ENCODE measurements at regions not wholly inside any gene's neighbourhood (a gene's known extent, or its start where the extent isn't known, plus 50 kb on each side); places are given as distances from the start of the nearest gene placed in this dataset.
A peak's percentile ranks its signal among the peaks of the same experiment; 100 is the strongest.
"Not testable (repeated sequence)": the region's sequence is repeated elsewhere in the genome, so short reads cannot be mapped to it uniquely, and the experiment has no call there.

DNA sequence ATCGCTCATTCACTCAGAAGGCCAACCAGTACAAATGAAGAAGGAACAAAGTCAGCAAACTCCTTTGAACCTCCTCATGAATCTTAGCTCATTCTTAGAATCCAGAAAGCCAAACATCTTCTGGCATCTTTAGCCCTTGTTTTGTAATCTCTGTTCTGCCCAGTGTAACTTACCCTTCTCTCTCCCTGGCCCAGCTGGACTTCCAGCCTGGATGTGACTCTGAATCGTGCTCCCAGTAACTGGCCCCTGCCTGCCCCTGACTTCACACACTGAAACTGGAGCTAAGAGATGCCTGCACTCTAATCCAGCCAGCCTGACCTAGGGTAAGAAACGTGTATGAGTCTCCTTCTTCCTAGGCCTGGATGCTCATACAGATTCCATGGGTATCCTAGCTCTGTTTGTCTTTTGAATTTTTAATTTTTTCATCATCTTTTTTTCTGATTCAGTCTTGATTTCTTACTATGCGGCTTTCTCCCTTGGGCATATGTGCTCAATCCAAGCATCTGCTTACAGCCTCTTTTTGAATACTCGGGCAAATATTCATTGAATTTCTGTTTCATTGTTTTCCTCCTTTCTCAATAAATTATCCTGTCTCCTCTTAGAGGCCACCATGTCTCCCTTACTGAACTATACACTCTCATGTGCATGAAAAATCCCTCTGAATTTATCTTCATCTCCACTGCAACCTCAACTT lies 845.6 kb upstream of the AUTS2 start:
- Histone ChIP-seq H4K20me1 (no peaks in the 10 kb centered on the region), H3K36me3 (no peaks in the 10 kb centered on the region), H3K4me3 (no peak overlapping the region), H3K4me2 (no peak overlapping the region), H3K9me3 (replicated peaks in 1 of 11) (no peaks in the 10 kb centered on the region), H3K27me3 (no peaks in the 10 kb centered on the region), H3K9ac (no peak overlapping the region), H3K27ac (no peak overlapping the region), H3K4me1 (no peaks in the 10 kb centered on the region)
- TF ChIP-seq Cebpa-rat (IDR thresholded peaks at IDR 0.05): no peak

DNA sequence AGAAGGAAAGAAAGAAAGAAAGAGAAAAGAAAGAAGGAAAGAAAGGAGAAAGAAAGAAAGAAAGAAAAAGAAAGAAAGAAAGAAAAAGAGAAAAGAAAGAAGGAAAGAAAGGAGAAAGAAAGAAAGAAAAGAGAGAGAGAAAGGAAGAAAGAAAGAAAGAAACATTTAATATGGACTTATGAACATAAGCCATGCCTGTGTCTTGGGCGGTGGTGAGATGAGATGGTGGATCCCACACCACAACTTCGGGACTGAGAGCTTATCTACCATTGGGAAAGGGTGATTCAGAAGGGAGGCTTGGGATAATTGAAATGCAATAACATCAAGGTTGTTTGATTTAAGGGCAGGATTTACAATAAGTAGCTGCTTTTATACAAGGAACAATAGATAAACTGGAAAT lies 843.9 kb upstream of the AUTS2 start:
- Histone ChIP-seq H3K4me3 (no peak overlapping the region), H3K27me3 (no peaks in the 10 kb centered on the region), H3K9ac (no peak overlapping the region), H4K20me1 (no peaks in the 10 kb centered on the region), H3K36me3 (no peaks in the 10 kb centered on the region), H3K4me1 (no peaks in the 10 kb centered on the region), H3K27ac (no peak overlapping the region), H3K4me2 (no peak overlapping the region), H3K9me3 (replicated peaks in 1 of 11) (0 out of 22 replicates have a peak, but pooled peaks cover 0 to 3% (median 0%) of the 10 kb centered on the region in 11 experiments)
- TF ChIP-seq Cebpa-rat (IDR thresholded peaks at IDR 0.05): no peak

DNA sequence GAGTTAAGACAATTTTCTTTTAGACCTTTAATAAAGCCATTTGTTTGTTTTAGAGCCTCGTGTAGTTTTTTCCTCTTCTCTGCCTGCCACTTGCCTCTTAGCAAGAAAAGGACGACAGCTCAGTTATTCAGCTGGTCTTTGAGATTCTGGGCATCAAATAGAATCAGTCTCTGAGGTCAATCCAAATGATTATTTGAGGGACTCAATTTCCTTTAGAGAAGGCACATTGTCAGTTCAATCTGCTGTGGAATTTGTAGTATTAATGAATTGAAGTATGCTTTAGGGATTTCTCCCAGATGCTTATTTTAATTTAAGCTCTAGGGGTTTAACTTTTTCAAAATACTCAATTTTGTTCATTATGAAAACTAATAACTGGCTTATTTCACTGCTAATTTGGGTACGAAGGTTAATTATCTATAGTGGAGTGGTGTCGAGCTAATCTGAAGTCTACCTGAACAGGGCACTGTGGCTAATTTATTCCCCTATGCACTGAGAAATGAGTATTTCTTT lies 841.2 kb upstream of the AUTS2 start:
- Histone ChIP-seq H3K9ac (no peak overlapping the region), H3K4me2 (no peak overlapping the region), H3K4me3 (no peak overlapping the region), H3K9me3 (replicated peaks in 1 of 11) (peaks cover 5 to 16% (median 8%) of the 10 kb centered on the region in 11 experiments; a peak in 21 of 22 replicates), H4K20me1 (no peaks in the 10 kb centered on the region), H3K27me3 (no peaks in the 10 kb centered on the region), H3K4me1 (no peaks in the 10 kb centered on the region), H3K36me3 (no peaks in the 10 kb centered on the region), H3K27ac (no peak overlapping the region)
- TF ChIP-seq Cebpa-rat (IDR thresholded peaks at IDR 0.05): no peak

DNA sequence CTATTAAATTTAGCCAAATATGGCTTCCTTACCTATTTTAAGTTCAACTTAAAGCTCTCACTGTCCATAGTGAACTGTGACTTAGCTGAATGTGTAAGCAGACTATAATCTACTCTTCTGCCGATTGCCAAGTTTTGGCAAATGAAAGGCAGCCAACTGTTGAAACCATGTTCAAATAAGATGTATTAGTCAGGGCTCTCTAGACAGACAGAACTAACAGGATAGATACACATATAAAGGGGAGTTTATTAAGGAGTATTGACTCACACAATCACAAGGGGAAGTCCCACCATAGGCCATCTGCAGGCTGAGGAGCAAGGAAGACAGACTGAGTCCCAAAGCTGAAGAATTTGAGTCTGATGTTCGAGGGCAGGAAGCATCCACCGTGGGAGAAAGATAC lies 837.7 kb upstream of the AUTS2 start:
- Histone ChIP-seq H3K4me2 (no peak overlapping the region), H3K4me1 (no peaks in the 10 kb centered on the region), H3K9me3 (replicated peaks in 1 of 11) (peaks cover 29 to 46% (median 38%) of the 10 kb centered on the region in 11 experiments), H3K36me3 (no peaks in the 10 kb centered on the region), H3K9ac (no peak overlapping the region), H3K27ac (no peak overlapping the region), H3K4me3 (no peak overlapping the region), H4K20me1 (no peaks in the 10 kb centered on the region), H3K27me3 (no peaks in the 10 kb centered on the region)
- TF ChIP-seq Cebpa-rat (IDR thresholded peaks at IDR 0.05): no peak

DNA sequence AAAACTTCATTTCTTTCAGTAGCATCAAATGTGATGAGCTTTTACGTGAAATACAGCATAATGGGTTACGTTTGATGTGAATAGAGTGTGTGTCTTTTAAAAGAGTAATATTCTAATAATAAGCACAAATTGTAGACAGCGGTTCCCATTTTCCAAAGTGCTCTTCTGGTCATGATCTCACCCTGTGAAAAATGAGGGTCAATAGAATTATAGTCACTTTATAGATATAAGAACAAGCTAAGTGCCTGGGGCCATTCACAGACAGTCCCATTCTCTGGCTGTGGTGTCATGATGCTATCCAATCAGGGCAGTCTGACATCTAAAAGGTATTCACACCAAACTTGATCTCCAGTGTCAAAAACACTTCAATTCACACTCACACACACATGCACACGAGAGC lies 830.8 kb upstream of the AUTS2 start:
- H4K20me1 ChIP-seq: no peaks in the 10 kb centered on the region
- no peaks in the 10 kb centered on the region for H3K36me3 ChIP-seq
- peaks cover 8 to 28% (median 20%) of the 10 kb centered on the region in 10 experiments; a peak in 19 of 20 replicates for H3K4me1 ChIP-seq
- H3K27me3 ChIP-seq: no peaks in the 10 kb centered on the region
- H3K4me3 ChIP-seq: no peak overlapping the region
- no peak overlapping the region for H3K4me2 ChIP-seq
- H3K9me3 ChIP-seq (replicated peaks in 1 of 11): peaks cover 18 to 29% (median 25%) of the 10 kb centered on the region in 11 experiments
- TF ChIP-seq Cebpa-rat (IDR thresholded peaks at IDR 0.05): no peak
- H3K9ac ChIP-seq: no peak overlapping the region
- no peak overlapping the region for H3K27ac ChIP-seq

DNA sequence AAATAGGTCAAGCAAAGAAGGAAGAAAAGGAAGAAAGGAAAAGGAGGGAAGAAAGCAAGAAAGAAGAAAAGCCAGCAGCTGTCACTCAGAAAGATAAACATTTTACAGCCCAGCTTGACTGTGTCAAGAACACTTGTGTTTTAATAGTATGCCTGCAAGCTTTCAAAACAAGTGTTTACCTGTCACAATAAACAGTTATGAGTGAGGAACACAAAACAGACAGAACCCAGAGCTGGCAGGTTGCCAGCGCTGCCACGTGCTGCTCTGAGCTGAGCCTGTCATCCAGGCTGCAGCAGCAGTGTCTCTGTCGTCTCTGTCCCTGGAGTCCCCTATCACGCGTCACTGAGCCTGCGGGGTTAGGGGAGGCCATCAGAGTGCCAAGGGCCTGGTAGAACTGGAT lies 827.6 kb upstream of the AUTS2 start:
- H3K9me3 ChIP-seq (replicated peaks in 1 of 11): no peaks in the 10 kb centered on the region
- peaks cover 8 to 28% (median 20%) of the 10 kb centered on the region in 10 experiments; a peak in 19 of 20 replicates for H3K4me1 ChIP-seq
- peak overlapping the region; percentile 23 to 83 (median 73) for H3K4me2 ChIP-seq
- H4K20me1 ChIP-seq: no peaks in the 10 kb centered on the region
- TF ChIP-seq Cebpa-rat (IDR thresholded peaks at IDR 0.05): no peak
- H3K9ac ChIP-seq: peak overlapping the region in 6 of 11 experiments; percentile 1 to 40 (median 16); a peak in 5 of 22 replicates
- H3K4me3 ChIP-seq: no peak overlapping the region
- H3K27me3 ChIP-seq: no peaks in the 10 kb centered on the region
- no peaks in the 10 kb centered on the region for H3K36me3 ChIP-seq
- peak overlapping the region in 4 of 11 experiments; percentile 13 to 41 (median 29); a peak in 6 of 22 replicates for H3K27ac ChIP-seq

DNA sequence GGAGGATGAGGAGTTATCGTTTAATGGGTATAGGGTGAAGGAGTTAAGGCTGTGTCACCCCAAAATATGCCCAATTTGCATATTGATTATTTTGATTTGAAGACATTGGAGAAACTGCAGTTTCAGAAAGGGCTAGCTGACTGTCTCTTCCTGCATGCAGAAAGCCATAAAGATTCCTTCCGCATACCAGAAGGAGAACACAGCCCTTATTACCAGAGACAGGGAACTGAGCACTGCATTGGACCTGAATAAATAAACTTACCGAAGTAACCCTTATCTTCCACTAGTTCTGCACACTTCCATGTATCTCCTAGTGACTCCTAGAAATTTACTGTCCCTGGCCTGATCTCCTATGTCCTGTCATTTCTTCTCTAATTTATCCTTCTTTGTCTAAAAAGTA lies 821.9 kb upstream of the AUTS2 start:
- Histone ChIP-seq H3K9me3 (replicated peaks in 1 of 11) (no peaks in the 10 kb centered on the region), H3K36me3 (no peaks in the 10 kb centered on the region), H4K20me1 (no peaks in the 10 kb centered on the region), H3K27me3 (no peaks in the 10 kb centered on the region), H3K4me3 (no peak overlapping the region), H3K4me2 (no peak overlapping the region), H3K27ac (no peak overlapping the region), H3K9ac (no peak overlapping the region), H3K4me1 (peaks cover 0 to 1% (median under 1%) of the 10 kb centered on the region in 10 experiments; a peak in 4 of 20 replicates)
- TF ChIP-seq Cebpa-rat (IDR thresholded peaks at IDR 0.05): no peak

DNA sequence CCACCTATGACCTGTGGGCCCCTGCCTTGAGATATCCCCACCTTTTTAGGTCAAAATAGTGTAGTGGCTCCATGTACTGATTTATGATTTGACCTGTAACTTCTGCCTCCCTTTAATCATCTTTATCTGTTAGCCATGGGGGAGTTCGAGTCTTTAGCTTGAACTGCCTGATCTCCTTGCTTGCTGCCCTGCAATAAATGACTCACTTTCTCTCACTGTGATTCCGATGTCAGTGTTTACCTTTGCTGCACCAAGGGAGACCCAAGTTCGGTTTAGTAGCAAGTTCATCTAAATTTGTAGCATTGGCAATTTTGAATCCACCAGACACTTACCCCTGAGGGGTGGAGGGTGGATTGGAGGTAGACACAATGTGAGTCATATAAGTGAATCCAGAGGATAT lies 814.6 kb upstream of the AUTS2 start:
- Histone ChIP-seq H3K27me3 (no peaks in the 10 kb centered on the region), H3K4me3 (no peak overlapping the region), H3K27ac (no peak overlapping the region), H4K20me1 (no peaks in the 10 kb centered on the region), H3K36me3 (no peaks in the 10 kb centered on the region), H3K9ac (no peak overlapping the region), H3K4me1 (no peaks in the 10 kb centered on the region; a peak in 2 of 20 replicates), H3K9me3 (replicated peaks in 1 of 11) (no peaks in the 10 kb centered on the region), H3K4me2 (no peak overlapping the region)
- TF ChIP-seq Cebpa-rat (IDR thresholded peaks at IDR 0.05): no peak

DNA sequence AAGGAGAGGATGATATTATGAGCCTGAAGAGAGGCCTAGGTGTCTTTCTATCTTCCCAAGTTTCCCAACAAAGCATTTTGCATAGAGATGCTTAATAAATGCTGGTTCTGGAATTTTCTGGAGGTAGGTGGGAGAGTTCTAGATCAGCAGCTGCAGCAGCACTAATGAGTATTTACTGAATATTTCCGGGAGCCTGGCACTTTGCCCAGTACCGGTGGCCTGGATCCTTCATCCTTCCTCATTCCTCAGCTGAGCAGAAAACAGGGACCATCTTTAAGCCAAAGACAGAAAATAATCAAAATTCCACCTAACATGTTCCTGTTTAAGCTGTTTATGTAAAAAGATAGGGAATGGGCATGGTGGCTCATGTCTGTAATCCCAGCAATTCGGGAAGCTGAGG lies 813.2 kb upstream of the AUTS2 start:
- Histone ChIP-seq H3K4me1 (peaks cover 0 to 4% (median 0%) of the 10 kb centered on the region in 10 experiments; a peak in 3 of 20 replicates), H3K4me3 (no peak overlapping the region), H3K27me3 (no peaks in the 10 kb centered on the region), H3K27ac (no peak overlapping the region), H3K36me3 (no peaks in the 10 kb centered on the region), H3K4me2 (no peak overlapping the region), H3K9ac (no peak overlapping the region), H4K20me1 (no peaks in the 10 kb centered on the region), H3K9me3 (replicated peaks in 1 of 11) (no peaks in the 10 kb centered on the region)
- no peak for TF ChIP-seq Cebpa-rat (IDR thresholded peaks at IDR 0.05)

DNA sequence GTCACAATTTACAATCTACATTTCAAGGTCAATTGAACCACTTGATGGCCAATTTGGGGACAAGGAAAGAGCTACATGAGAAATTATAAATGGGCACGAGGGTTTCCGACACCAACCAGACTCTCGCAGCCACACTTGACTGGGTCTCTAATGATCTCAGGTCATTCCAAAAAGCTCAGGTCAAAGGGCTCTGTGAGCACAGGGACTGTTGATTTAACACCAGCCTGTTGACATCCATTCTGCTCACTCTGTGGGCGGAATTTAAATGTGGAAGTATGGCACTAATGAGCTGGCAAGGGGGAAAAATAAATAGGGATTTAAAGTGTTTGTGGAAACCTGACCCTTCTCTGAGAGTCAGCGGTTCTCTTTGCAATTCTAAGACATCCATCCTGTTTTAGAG lies 810.7 kb upstream of the AUTS2 start:
- no peak for TF ChIP-seq Cebpa-rat (IDR thresholded peaks at IDR 0.05)
- Histone ChIP-seq H3K4me3 (no peak overlapping the region), H4K20me1 (no peaks in the 10 kb centered on the region), H3K9ac (no peak overlapping the region), H3K36me3 (no peaks in the 10 kb centered on the region), H3K4me2 (no peak overlapping the region), H3K27me3 (no peaks in the 10 kb centered on the region), H3K4me1 (peaks cover 0 to 4% (median 0%) of the 10 kb centered on the region in 10 experiments; a peak in 3 of 20 replicates), H3K9me3 (replicated peaks in 1 of 11) (no peaks in the 10 kb centered on the region), H3K27ac (no peak overlapping the region)

DNA sequence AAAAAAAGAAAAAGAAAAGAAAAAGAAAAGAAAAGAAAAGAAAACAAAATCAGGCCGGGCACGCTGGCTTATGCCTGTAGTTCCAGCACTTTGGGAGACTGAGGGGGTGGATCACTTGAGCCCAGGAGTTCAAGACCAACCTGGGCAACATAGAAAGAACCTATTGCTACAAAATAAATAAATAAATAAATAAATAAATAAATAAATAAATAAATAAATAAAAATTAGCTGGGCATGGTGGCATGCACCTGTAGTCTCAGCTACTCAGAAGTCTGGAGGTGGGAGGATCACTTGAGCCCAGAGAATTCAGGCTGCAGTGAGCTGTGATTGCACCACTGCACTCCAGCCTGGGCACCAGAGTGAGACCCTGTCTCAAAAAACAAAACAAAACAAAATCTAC lies 809.7 kb upstream of the AUTS2 start:
- H3K4me3 ChIP-seq; H3K27ac ChIP-seq; H3K27me3 ChIP-seq; H3K4me1 ChIP-seq; H3K9me3 ChIP-seq (replicated peaks in 1 of 11); H3K9ac ChIP-seq; H4K20me1 ChIP-seq; H3K36me3 ChIP-seq; H3K4me2 ChIP-seq: not testable (repeated sequence)

Data from BLaER1 treated with 17β-estradiol and CSF1 and Interleukin-3, amounts not matched to agents 10 nM and 100 nM (cell line).